RWPE2 (cell line): ENCODE measurements at regions not wholly inside any gene's neighbourhood (a gene's known extent, or its start where the extent isn't known, plus 50 kb on each side); places are given as distances from the start of the nearest gene placed in this dataset.

Source experiments
- ATAC-seq: fragments of 200-7000 bp; cut with Tn5 transposase; 3 replicates; pipeline ENCODE4 v1.9.1; 2021; ENCODE audit warnings: low read depth
- DNase-seq: peaks from one replicate; pipeline ENCODE4 v3.0.0-alpha.2; 2020; ENCODE audit warnings: low spot score
- H3K27ac ChIP-seq: fragments of 450-650 bp; 2 replicates; pipeline ENCODE4 v1.5.1; 2017; ENCODE audit warnings: mild to moderate bottlenecking; ENCODE audit not compliant: poor library complexity, severe bottlenecking
- H3K27me3 ChIP-seq: fragments of 250-450 bp; sonication (Bioruptor Pico); 2 replicates; pipeline ENCODE4 v1.5.1; 2021; ENCODE audit warnings: mild to moderate bottlenecking, moderate library complexity; ENCODE audit not compliant: insufficient read depth, poor library complexity, severe bottlenecking
- H3K36me3 ChIP-seq: fragments of 250-450 bp; sonication (Bioruptor Pico); 2 replicates; pipeline ENCODE4 v1.5.1; 2020; ENCODE audit warnings: low read depth, mild to moderate bottlenecking, moderate library complexity
- H3K4me1 ChIP-seq: fragments of 250-450 bp; sonication (Bioruptor Pico); 2 replicates; pipeline ENCODE4 v1.5.1; 2021; ENCODE audit warnings: mild to moderate bottlenecking, moderate library complexity; ENCODE audit not compliant: insufficient read depth, poor library complexity, severe bottlenecking
- H3K4me3 ChIP-seq: fragments of 250-450 bp; sonication (Bioruptor Pico); 2 replicates; pipeline ENCODE4 v1.5.1; 2021; ENCODE audit warnings: mild to moderate bottlenecking, moderate library complexity; ENCODE audit not compliant: severe bottlenecking
- H3K9me3 ChIP-seq: fragments of 250-450 bp; sonication (Bioruptor Pico); 2 replicates; pipeline ENCODE4 v1.5.1; 2021; ENCODE audit warnings: mild to moderate bottlenecking, moderate library complexity; ENCODE audit not compliant: severe bottlenecking
- CTCF ChIP-seq: fragments of 450-650 bp; IDR thresholded peaks from one replicate; pipeline ENCODE4 v1.5.1; 2017; ENCODE audit warnings: mild to moderate bottlenecking, moderate library complexity; ENCODE audit not compliant: poor library complexity, severe bottlenecking

GRCh38 chr11:26227883-26228502 is 103.9 kb upstream of the ANO3 start:
- no peak for ATAC-seq
- DNase-seq, result no peak
- Histone ChIP-seq H3K4me3 (no peak overlapping the region), H3K4me1 (peaks cover 49% of the 10 kb centered on the region), H3K9me3 (no peaks in the 10 kb centered on the region), H3K27ac (peak overlapping the region; percentile 92), H3K36me3 (no peaks in the 10 kb centered on the region), H3K27me3 (no peaks in the 10 kb centered on the region)
- no peak for TF ChIP-seq CTCF

GRCh38 chr11:26228778-26229177 is 103.2 kb upstream of the ANO3 start:
- no peak for DNase-seq
- peak overlapping the region; percentile 92 for H3K27ac ChIP-seq
- no peaks in the 10 kb centered on the region for H3K9me3 ChIP-seq
- no peaks in the 10 kb centered on the region for H3K27me3 ChIP-seq
- no peak overlapping the region for H3K4me3 ChIP-seq
- H3K36me3 ChIP-seq, result no peaks in the 10 kb centered on the region
- peak; percentile 7; the same call in 1 of the 3 replicates for ATAC-seq
- no peak for TF ChIP-seq CTCF
- H3K4me1 ChIP-seq, result peaks cover 49% of the 10 kb centered on the region

- no peak overlapping the region for H3K4me3 ChIP-seq
- TF ChIP-seq CTCF, result no peak
- ATAC-seq, result peak; percentile 51
- no peaks in the 10 kb centered on the region for H3K9me3 ChIP-seq
- DNase-seq, result no peak
- peak overlapping the region; percentile 92 for H3K27ac ChIP-seq
- H3K27me3 ChIP-seq, result no peaks in the 10 kb centered on the region
- H3K36me3 ChIP-seq, result no peaks in the 10 kb centered on the region
- H3K4me1 ChIP-seq, result peaks cover 51% of the 10 kb centered on the region
These were observed 102.7 kb upstream of the ANO3 start for GRCh38 chr11:26229257-26229656.

- H3K4me1 ChIP-seq, result peaks cover 58% of the 10 kb centered on the region
- no peaks in the 10 kb centered on the region for H3K9me3 ChIP-seq
- H3K27ac ChIP-seq, result peak overlapping the region; percentile 92
- no peaks in the 10 kb centered on the region for H3K27me3 ChIP-seq
- DNase-seq (no peak), ATAC-seq (no peak)
- H3K4me3 ChIP-seq, result no peak overlapping the region
- TF ChIP-seq CTCF, result no peak
- no peaks in the 10 kb centered on the region for H3K36me3 ChIP-seq
These were observed 101.9 kb upstream of the ANO3 start for GRCh38 chr11:26229981-26230380.

GRCh38 chr11:26231252-26231661 is 100.7 kb upstream of the ANO3 start:
- ATAC-seq, result peak; percentile 71
- Histone ChIP-seq H3K9me3 (no peaks in the 10 kb centered on the region), H3K27ac (peak overlapping the region; percentile 92), H3K36me3 (no peaks in the 10 kb centered on the region), H3K4me3 (no peak overlapping the region), H3K27me3 (no peaks in the 10 kb centered on the region), H3K4me1 (peaks cover 61% of the 10 kb centered on the region)
- TF ChIP-seq CTCF, result no peak
- peak; percentile 60 for DNase-seq
